Transverse colon (tissue), 4 donors: ENCODE measurements at regions not wholly inside any gene's neighbourhood (a gene's known extent, or its start where the extent isn't known, plus 50 kb on each side); places are given as distances from the start of the nearest gene placed in this dataset.

Source experiments
- DNase-seq: peaks from one replicate; pipeline ENCODE4 v3.0.0-alpha.2; 2019
- H3K27ac ChIP-seq, 4 donors: fragments of 200-600 bp; sonication (generic); 2 replicates each; pipeline ENCODE4 v1.5.1; 2016 to 2018; ENCODE audit warnings: inconsistent platforms in 4 of 4
- H3K27me3 ChIP-seq: fragments of 200-600 bp; sonication (generic); 2 replicates; pipeline ENCODE4 v1.5.1; 2017; ENCODE audit warnings: inconsistent platforms
- H3K36me3 ChIP-seq, 4 donors: fragments of 200-600 bp; sonication (generic); 2 replicates each; pipeline ENCODE4 v1.5.1; 2017 to 2019; ENCODE audit warnings: inconsistent platforms in 4 of 4
- H3K4me1 ChIP-seq, 4 donors: fragments of 200-600 bp; sonication (generic); 2 replicates each; pipeline ENCODE4 v1.5.1; 2017 to 2020; ENCODE audit warnings: inconsistent platforms in 4 of 4
- H3K4me3 ChIP-seq, 4 donors: fragments of 200-600 bp; sonication (generic); 1 replicate in 1 of 4; 2 replicates in 3 of 4; pipeline versions ENCODE4 v1.5.1 to v1.6.1; 2017 to 2019; ENCODE audit warnings: inconsistent platforms in 4 of 4
- H3K9me3 ChIP-seq, 2 donors: fragments of 200-600 bp; sonication (generic); 2 replicates each; pipeline ENCODE4 v1.5.1; 2017 to 2019; ENCODE audit warnings: inconsistent platforms in 2 of 2
- EP300 ChIP-seq: sonication (generic); formaldehyde crosslinking; IDR thresholded peaks from one replicate; pipeline ENCODE4 v1.6.1; 2017; ENCODE audit warnings: antibody characterized with exemption, low read depth
- POLR2A ChIP-seq: fragments of 450-650 bp; IDR thresholded peaks from one replicate; pipeline ENCODE4 v1.6.1; 2016; ENCODE audit warnings: antibody characterized with exemption, mild to moderate bottlenecking, moderate library complexity
- POLR2AphosphoS5 ChIP-seq, 3 donors: sonication (generic); formaldehyde crosslinking; IDR thresholded peaks; one replicate each; pipeline ENCODE4 v1.6.1; 2016; ENCODE audit warnings: antibody characterized with exemption in 3 of 3
- WGBS, 2 donors: methylation state at CpG; one replicate each; pipeline ENCODE4 v1.1.5; 2018; ENCODE audit warnings: low coverage in 1 of 2; 5-methylcytosine and 5-hydroxymethylcytosine counted together
- in situ Hi-C, 4 donors: fragments of 200-750 bp; cut with MboI; loops; one replicate each; pipeline versions ENCODE4 v1.15.0 to v1.15.1; 2017; ENCODE audit warnings: low sequenced_read_pairs in 3 of 4, low pct_ligation_motif_present in 1 of 4, low pct_unique_long_range_greater_than_20kb in 1 of 4
- intact Hi-C: fragments of 100-400 bp; cut with DNase I; formaldehyde crosslinking; loops from one replicate; pipeline ENCODE4 v1.15.1; 2023; ENCODE audit warnings: low total_unique reads
- TF ChIP-seq, protein P1 (sequence below), 5 experiments: fragments of 200-600 bp in 3 of 5; fragments of 450-650 bp in 2 of 5; sonication (generic) in 3 of 5; IDR thresholded peaks; 1 replicate in 2 of 5; 2 replicates in 3 of 5; pipeline ENCODE4 v1.5.1; 2016 to 2017; ENCODE audit warnings: antibody characterized with exemption in 5 of 5, inconsistent platforms in 3 of 5, mild to moderate bottlenecking in 2 of 5, moderate library complexity in 1 of 5

DNA sequence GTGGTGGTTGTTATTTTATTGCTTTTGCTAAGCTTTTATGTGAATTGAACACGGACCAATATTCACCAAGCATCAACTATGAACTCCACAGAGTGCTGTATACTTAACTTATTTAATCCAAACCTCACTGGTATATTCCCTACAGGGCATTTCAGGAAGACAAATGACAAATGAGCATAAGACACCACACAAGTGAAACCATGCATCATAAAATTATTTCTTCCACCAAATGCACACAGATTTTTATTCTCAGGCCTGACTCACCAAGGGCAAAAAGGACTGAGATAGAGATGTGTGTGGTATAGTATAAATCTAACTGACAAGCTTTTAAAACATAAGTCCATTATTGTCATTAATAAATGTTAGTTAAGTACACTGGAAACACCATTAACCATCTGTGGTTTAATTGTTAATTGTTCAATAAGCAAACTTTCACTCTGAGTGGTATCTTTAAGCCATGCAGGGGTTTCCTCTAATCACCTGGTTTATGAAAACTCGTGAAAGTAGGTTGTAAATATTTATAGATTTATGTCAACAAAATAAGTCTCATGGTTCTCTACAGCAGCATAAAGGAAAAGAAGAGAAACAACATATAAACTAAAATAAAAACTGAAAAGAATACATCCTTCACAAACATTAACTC lies 77.6 kb upstream of the CRIM1 start:
- WGBS, 2 donors, result 31 to 34% methylated on average over 2 of the region's 2 CpGs
- Histone ChIP-seq H3K9me3 (no peaks in the 10 kb centered on the region), H3K27me3 (no peaks in the 10 kb centered on the region), H3K4me1 (no peaks in the 10 kb centered on the region), H3K4me3 (no peak overlapping the region), H3K27ac (no peak overlapping the region), H3K36me3 (no peaks in the 10 kb centered on the region)
- intact Hi-C loops, result no loop called here
- in situ Hi-C loops, result no loop called here
- TF ChIP-seq, protein P1, sequence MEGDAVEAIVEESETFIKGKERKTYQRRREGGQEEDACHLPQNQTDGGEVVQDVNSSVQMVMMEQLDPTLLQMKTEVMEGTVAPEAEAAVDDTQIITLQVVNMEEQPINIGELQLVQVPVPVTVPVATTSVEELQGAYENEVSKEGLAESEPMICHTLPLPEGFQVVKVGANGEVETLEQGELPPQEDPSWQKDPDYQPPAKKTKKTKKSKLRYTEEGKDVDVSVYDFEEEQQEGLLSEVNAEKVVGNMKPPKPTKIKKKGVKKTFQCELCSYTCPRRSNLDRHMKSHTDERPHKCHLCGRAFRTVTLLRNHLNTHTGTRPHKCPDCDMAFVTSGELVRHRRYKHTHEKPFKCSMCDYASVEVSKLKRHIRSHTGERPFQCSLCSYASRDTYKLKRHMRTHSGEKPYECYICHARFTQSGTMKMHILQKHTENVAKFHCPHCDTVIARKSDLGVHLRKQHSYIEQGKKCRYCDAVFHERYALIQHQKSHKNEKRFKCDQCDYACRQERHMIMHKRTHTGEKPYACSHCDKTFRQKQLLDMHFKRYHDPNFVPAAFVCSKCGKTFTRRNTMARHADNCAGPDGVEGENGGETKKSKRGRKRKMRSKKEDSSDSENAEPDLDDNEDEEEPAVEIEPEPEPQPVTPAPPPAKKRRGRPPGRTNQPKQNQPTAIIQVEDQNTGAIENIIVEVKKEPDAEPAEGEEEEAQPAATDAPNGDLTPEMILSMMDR (IDR thresholded peaks at IDR 0.05), result no peak
- no peak for TF ChIP-seq POLR2AphosphoS5 (IDR thresholded peaks at IDR 0.05)
- no peak for TF ChIP-seq EP300
- TF ChIP-seq POLR2A, result no peak
- no peak for DNase-seq

DNA sequence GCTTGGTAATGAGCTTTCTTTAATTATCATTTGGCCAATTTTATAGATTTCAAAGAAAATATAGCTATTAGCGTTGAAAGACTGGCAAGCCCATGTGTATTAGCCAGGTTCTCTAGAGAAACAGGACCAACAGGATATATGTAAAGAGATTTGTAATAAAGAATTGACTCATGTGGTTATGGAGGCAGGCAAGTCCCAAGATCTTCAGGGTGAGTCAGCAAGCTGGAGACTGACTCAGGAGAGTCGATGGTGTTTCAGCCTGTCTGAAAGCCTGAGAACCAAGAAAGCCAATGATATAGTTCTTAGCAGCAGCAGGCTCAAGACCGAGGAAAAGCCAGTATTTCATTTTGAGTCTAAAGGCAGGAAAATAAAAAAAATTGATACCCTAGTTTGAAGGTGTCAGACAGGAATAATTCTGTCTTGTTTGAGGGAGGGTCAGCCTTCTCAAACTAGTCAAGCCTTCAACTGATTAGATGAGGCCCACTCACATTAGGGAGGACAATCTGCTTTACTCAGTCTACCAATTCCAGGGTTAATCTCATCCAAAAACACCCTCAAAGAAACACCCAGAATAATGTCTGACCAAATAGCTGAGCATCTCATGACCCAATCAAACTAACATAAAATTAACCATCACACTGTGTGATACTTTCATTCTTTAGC lies 78.3 kb upstream of the CRIM1 start:
- H3K9me3 ChIP-seq, result no peaks in the 10 kb centered on the region
- H3K27me3 ChIP-seq, result no peaks in the 10 kb centered on the region
- intact Hi-C loops (no loop called here), in situ Hi-C loops (no loop called here)
- H3K36me3 ChIP-seq, result no peaks in the 10 kb centered on the region
- H3K4me1 ChIP-seq, result no peaks in the 10 kb centered on the region
- H3K27ac ChIP-seq, result no peak overlapping the region
- TF ChIP-seq EP300 (no peak), POLR2AphosphoS5 (IDR thresholded peaks at IDR 0.05) (no peak), POLR2A (no peak)
- TF ChIP-seq, protein P1 (IDR thresholded peaks at IDR 0.05), result no peak
- 68 to 95% methylated on average over 2 to 3 of the region's 3 CpGs for WGBS, 2 donors
- no peak for DNase-seq
- no peak overlapping the region for H3K4me3 ChIP-seq

DNA sequence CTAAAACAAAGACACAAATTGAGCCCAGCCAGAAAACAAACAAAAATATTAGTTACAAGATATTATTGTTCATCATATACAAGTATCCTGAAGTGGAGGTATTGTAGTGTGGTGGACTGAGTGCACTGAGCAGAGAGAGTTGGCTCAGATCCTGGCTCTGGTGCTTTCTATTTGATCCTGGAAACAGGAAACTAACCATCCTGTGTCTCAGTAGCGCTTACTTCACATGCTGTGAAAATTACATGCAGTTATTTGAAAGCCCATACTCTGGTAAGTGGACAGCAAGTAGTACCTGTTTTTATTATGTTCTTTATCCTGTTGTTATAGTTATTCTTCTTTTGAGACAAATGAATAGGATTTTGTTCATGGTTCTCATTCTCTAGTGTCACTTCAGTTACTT lies 84.3 kb upstream of the CRIM1 start:
- TF ChIP-seq POLR2A, result no peak
- TF ChIP-seq EP300, result no peak
- TF ChIP-seq, protein P1 (IDR thresholded peaks at IDR 0.05), result no peak
- in situ Hi-C loops, result no loop called here
- Histone ChIP-seq H3K27ac (no peak overlapping the region), H3K4me1 (no peaks in the 10 kb centered on the region), H3K9me3 (no peaks in the 10 kb centered on the region), H3K27me3 (no peaks in the 10 kb centered on the region), H3K4me3 (no peak overlapping the region), H3K36me3 (no peaks in the 10 kb centered on the region)
- intact Hi-C loops, result no loop called here
- 78 to 100% methylated on average over 1 of the region's 1 CpG for WGBS, 2 donors
- DNase-seq, result no peak

DNA sequence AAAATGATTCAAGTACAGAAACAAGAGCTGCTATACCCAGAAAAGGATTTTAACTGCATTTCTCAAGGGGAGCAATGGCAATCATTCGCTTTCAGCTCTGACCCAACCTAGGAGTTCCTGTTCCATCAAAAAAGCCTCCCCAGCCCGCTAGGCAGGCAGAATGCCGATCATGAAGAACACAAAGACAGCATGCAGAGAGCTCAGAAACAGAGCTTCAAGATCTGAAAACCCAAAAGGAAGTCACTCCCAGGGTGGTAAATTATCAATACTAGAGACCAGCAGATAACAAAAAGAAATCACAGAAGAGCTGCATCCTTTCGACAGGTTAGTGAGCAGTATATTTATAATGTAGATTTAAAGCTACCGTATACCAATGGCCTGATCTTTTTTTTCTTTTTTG lies 84.8 kb upstream of the CRIM1 start:
- H3K36me3 ChIP-seq, result no peaks in the 10 kb centered on the region
- no peak for DNase-seq
- H3K4me3 ChIP-seq, result no peak overlapping the region
- H3K27ac ChIP-seq, result no peak overlapping the region
- H3K4me1 ChIP-seq, result no peaks in the 10 kb centered on the region
- WGBS, 2 donors, result 52 to 69% methylated on average over 3 to 5 of the region's 5 CpGs
- H3K9me3 ChIP-seq, result no peaks in the 10 kb centered on the region
- no peaks in the 10 kb centered on the region for H3K27me3 ChIP-seq
- intact Hi-C loops, result no loop called here
- TF ChIP-seq EP300 (no peak), POLR2A (no peak), POLR2AphosphoS5 (IDR thresholded peaks at IDR 0.05) (no peak)
- TF ChIP-seq, protein P1 (IDR thresholded peaks at IDR 0.05), result no peak
- in situ Hi-C loops, result no loop called here
